ENCODE measurements at regions not wholly inside any gene's neighbourhood (a gene's known extent, or its start where the extent isn't known, plus 50 kb on each side); places are given as distances from the start of the nearest gene placed in this dataset.

- no peaks in the 10 kb centered on the region for H3K36me3 ChIP-seq (ENCODE audit: insufficient read depth, low read length)
- no peak overlapping the region for H3K27ac ChIP-seq (ENCODE audit: low read depth, low read length)
- H3K79me2 ChIP-seq (ENCODE audit: insufficient read depth, low read length) = no peaks in the 10 kb centered on the region
- H2AFZ ChIP-seq (ENCODE audit: low read length) = no peak overlapping the region
- H3K27me3 ChIP-seq (ENCODE audit: insufficient read depth, low read length) = peaks cover 7% of the 10 kb centered on the region
- peaks cover 5% of the 10 kb centered on the region for H3K4me1 ChIP-seq (ENCODE audit: insufficient read depth, low read length)
- H3K9me3 ChIP-seq (ENCODE audit: low read depth, low read length) = no peaks in the 10 kb centered on the region
- H4K20me1 ChIP-seq (ENCODE audit: insufficient read depth, low read length) = no peaks in the 10 kb centered on the region
- DNase-seq (ENCODE audit: insufficient read length, low spot score, missing footprints) = no peak
- TF ChIP-seq, protein P1, sequence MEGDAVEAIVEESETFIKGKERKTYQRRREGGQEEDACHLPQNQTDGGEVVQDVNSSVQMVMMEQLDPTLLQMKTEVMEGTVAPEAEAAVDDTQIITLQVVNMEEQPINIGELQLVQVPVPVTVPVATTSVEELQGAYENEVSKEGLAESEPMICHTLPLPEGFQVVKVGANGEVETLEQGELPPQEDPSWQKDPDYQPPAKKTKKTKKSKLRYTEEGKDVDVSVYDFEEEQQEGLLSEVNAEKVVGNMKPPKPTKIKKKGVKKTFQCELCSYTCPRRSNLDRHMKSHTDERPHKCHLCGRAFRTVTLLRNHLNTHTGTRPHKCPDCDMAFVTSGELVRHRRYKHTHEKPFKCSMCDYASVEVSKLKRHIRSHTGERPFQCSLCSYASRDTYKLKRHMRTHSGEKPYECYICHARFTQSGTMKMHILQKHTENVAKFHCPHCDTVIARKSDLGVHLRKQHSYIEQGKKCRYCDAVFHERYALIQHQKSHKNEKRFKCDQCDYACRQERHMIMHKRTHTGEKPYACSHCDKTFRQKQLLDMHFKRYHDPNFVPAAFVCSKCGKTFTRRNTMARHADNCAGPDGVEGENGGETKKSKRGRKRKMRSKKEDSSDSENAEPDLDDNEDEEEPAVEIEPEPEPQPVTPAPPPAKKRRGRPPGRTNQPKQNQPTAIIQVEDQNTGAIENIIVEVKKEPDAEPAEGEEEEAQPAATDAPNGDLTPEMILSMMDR (IDR thresholded peaks at IDR 0.05; ENCODE audit: extremely low read depth, low read depth, low read length) = no peak
- no peak overlapping the region for H3K4me2 ChIP-seq (ENCODE audit: insufficient read depth, low read length)
- no peak overlapping the region for H3K4me3 ChIP-seq (ENCODE audit: insufficient read depth, low read length)
These were observed 483.3 kb downstream of the PLCL1 start for GRCh38 chr2:198287706-198288105.

DNA sequence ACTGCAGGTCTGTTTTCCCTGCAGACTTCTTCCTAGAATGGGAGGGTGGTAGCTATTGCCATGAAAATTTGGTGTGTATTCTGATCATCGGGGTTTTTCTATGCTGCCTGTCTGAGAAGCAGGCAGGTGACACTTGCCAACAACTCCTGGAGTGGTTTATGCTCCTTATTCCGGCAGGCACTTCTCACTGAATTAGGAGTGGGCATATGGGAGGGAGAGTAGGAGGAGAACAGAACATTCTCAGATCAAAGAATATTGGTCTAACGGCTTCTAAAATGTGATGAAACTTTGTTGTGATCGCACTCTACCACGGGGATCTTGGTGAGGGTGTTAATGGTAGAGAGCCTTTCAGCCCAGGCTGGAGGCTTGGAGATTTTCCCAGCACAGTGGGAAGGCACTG, 480.8 kb downstream of the PLCL1 start:
- no peaks in the 10 kb centered on the region for H3K36me3 ChIP-seq (ENCODE audit: insufficient read depth, low read length)
- no peaks in the 10 kb centered on the region for H4K20me1 ChIP-seq (ENCODE audit: insufficient read depth, low read length)
- no peak for DNase-seq (ENCODE audit: insufficient read length, low spot score, missing footprints)
- H3K4me3 ChIP-seq (ENCODE audit: insufficient read depth, low read length) = no peak overlapping the region
- peaks cover 7% of the 10 kb centered on the region for H3K27me3 ChIP-seq (ENCODE audit: insufficient read depth, low read length)
- H3K4me2 ChIP-seq (ENCODE audit: insufficient read depth, low read length) = no peak overlapping the region
- no peaks in the 10 kb centered on the region for H3K9me3 ChIP-seq (ENCODE audit: low read depth, low read length)
- no peaks in the 10 kb centered on the region for H3K79me2 ChIP-seq (ENCODE audit: insufficient read depth, low read length)
- peaks cover 5% of the 10 kb centered on the region for H3K4me1 ChIP-seq (ENCODE audit: insufficient read depth, low read length)
- H2AFZ ChIP-seq (ENCODE audit: low read length) = no peak overlapping the region
- TF ChIP-seq, protein P1 (IDR thresholded peaks at IDR 0.05; ENCODE audit: extremely low read depth, low read depth, low read length) = no peak
- no peak overlapping the region for H3K27ac ChIP-seq (ENCODE audit: low read depth, low read length)

GRCh38 chr2:198283146-198283545, 478.8 kb downstream of the PLCL1 start:
- DNase-seq (ENCODE audit: insufficient read length, low spot score, missing footprints) = no peak
- no peaks in the 10 kb centered on the region for H4K20me1 ChIP-seq (ENCODE audit: insufficient read depth, low read length)
- no peaks in the 10 kb centered on the region for H3K36me3 ChIP-seq (ENCODE audit: insufficient read depth, low read length)
- H3K9me3 ChIP-seq (ENCODE audit: low read depth, low read length) = no peaks in the 10 kb centered on the region
- no peak overlapping the region for H3K4me2 ChIP-seq (ENCODE audit: insufficient read depth, low read length)
- H3K27me3 ChIP-seq (ENCODE audit: insufficient read depth, low read length) = peaks cover 7% of the 10 kb centered on the region
- peaks cover 5% of the 10 kb centered on the region for H3K4me1 ChIP-seq (ENCODE audit: insufficient read depth, low read length)
- no peak overlapping the region for H3K27ac ChIP-seq (ENCODE audit: low read depth, low read length)
- no peak overlapping the region for H2AFZ ChIP-seq (ENCODE audit: low read length)
- TF ChIP-seq, protein P1 (IDR thresholded peaks at IDR 0.05; ENCODE audit: extremely low read depth, low read depth, low read length) = no peak
- H3K79me2 ChIP-seq (ENCODE audit: insufficient read depth, low read length) = no peaks in the 10 kb centered on the region
- no peak overlapping the region for H3K4me3 ChIP-seq (ENCODE audit: insufficient read depth, low read length)

- H3K4me2 ChIP-seq (ENCODE audit: insufficient read depth, low read length) = no peak overlapping the region
- no peak overlapping the region for H2AFZ ChIP-seq (ENCODE audit: low read length)
- peaks cover 5% of the 10 kb centered on the region for H3K4me1 ChIP-seq (ENCODE audit: insufficient read depth, low read length)
- H3K27ac ChIP-seq (ENCODE audit: low read depth, low read length) = no peak overlapping the region
- no peaks in the 10 kb centered on the region for H4K20me1 ChIP-seq (ENCODE audit: insufficient read depth, low read length)
- H3K36me3 ChIP-seq (ENCODE audit: insufficient read depth, low read length) = no peaks in the 10 kb centered on the region
- TF ChIP-seq, protein P1 (IDR thresholded peaks at IDR 0.05; ENCODE audit: extremely low read depth, low read depth, low read length) = no peak
- H3K79me2 ChIP-seq (ENCODE audit: insufficient read depth, low read length) = no peaks in the 10 kb centered on the region
- no peak overlapping the region for H3K4me3 ChIP-seq (ENCODE audit: insufficient read depth, low read length)
- DNase-seq (ENCODE audit: insufficient read length, low spot score, missing footprints) = no peak
- peaks cover 4% of the 10 kb centered on the region for H3K27me3 ChIP-seq (ENCODE audit: insufficient read depth, low read length)
- no peaks in the 10 kb centered on the region for H3K9me3 ChIP-seq (ENCODE audit: low read depth, low read length)
These were observed 477.7 kb downstream of the PLCL1 start for GRCh38 chr2:198282061-198282460.
